Glomerular visceral epithelial cell (primary cell): ENCODE measurements at regions not wholly inside any gene's neighbourhood (a gene's known extent, or its start where the extent isn't known, plus 50 kb on each side); places are given as distances from the start of the nearest gene placed in this dataset.

ENCODE experiments used
- DNase-seq: peaks from one replicate; pipeline ENCODE4 v3.0.0-alpha.2; 2016; ENCODE audit errors: extremely low spot score

GRCh38 chr16:7185165-7185564 is 147.5 kb upstream of the RBFOX1 start:
- no peak for DNase-seq

- DNase-seq, result no peak
Observed at GRCh38 chr16:7183768-7184167, 148.9 kb upstream of the RBFOX1 start.

GRCh38 chr16:7182510-7183109 is 150.0 kb upstream of the RBFOX1 start:
- DNase-seq, result no peak

- DNase-seq, result no peak
Observed at GRCh38 chr16:7177875-7178274, 154.8 kb upstream of the RBFOX1 start.

- DNase-seq, result no peak
Observed at GRCh38 chr16:7171151-7171550, 161.5 kb upstream of the RBFOX1 start.

- DNase-seq, result no peak
Observed at GRCh38 chr16:7167626-7168025, 165.0 kb upstream of the RBFOX1 start.

GRCh38 chr16:7161891-7162290 is 170.8 kb upstream of the RBFOX1 start:
- no peak for DNase-seq

GRCh38 chr16:7160093-7160492 is 172.6 kb upstream of the RBFOX1 start:
- no peak for DNase-seq

GRCh38 chr16:7158481-7158880 is 174.2 kb upstream of the RBFOX1 start:
- no peak for DNase-seq

- no peak for DNase-seq
Observed at GRCh38 chr16:7150230-7150629, 182.4 kb upstream of the RBFOX1 start.

GRCh38 chr16:7148606-7149005 is 184.0 kb upstream of the RBFOX1 start:
- DNase-seq, result no peak

- no peak for DNase-seq
Observed at GRCh38 chr16:7140899-7141298, 191.7 kb upstream of the RBFOX1 start.

GRCh38 chr16:7137560-7138330 is 194.9 kb upstream of the RBFOX1 start:
- no peak for DNase-seq

- DNase-seq, result no peak
Observed at GRCh38 chr16:7132465-7132864, 200.2 kb upstream of the RBFOX1 start.

GRCh38 chr16:7124701-7125100 is 207.9 kb upstream of the RBFOX1 start:
- DNase-seq, result no peak

GRCh38 chr16:7124242-7124641 is 208.4 kb upstream of the RBFOX1 start:
- DNase-seq, result no peak

- DNase-seq, result no peak
Observed at GRCh38 chr16:7116734-7117133, 215.9 kb upstream of the RBFOX1 start.

GRCh38 chr16:7115898-7116297 is 216.7 kb upstream of the RBFOX1 start:
- no peak for DNase-seq

GRCh38 chr16:7113949-7114348 is 218.7 kb upstream of the RBFOX1 start:
- no peak for DNase-seq

GRCh38 chr16:7113395-7113794 is 219.2 kb upstream of the RBFOX1 start:
- DNase-seq, result no peak

GRCh38 chr16:7111265-7111664 is 221.4 kb upstream of the RBFOX1 start:
- no peak for DNase-seq

GRCh38 chr16:7107436-7107835 is 225.2 kb upstream of the RBFOX1 start:
- DNase-seq, result no peak

GRCh38 chr16:7103056-7103455 is 229.6 kb upstream of the RBFOX1 start:
- no peak for DNase-seq

- DNase-seq, result no peak
Observed at GRCh38 chr16:7101054-7101453, 231.6 kb upstream of the RBFOX1 start.
